OCI-M1 (cell line): ENCODE measurements at regions not wholly inside any gene's neighbourhood (a gene's known extent, or its start where the extent isn't known, plus 50 kb on each side); places are given as distances from the start of the nearest gene placed in this dataset.
"Not testable (repeated sequence)": the region's sequence is repeated elsewhere in the genome, so short reads cannot be mapped to it uniquely, and the experiment has no call there.

Source experiments
- DNase-seq: peaks from one replicate; lab custom pipeline; 2025; lab: John Stamatoyannopoulos, UW

- no peak for DNase-seq
These were observed 152.2 kb upstream of the OR4E1 start for GRCh38 chr14:21825845-21826244.

- DNase-seq: peak; percentile 61
These were observed 151.6 kb upstream of the OR4E1 start for GRCh38 chr14:21825149-21825743.

- no peak for DNase-seq
These were observed 148.5 kb upstream of the OR4E1 start for GRCh38 chr14:21822109-21822508.

GRCh38 chr14:21820631-21821030 lies 147.0 kb upstream of the OR4E1 start:
- DNase-seq: no peak

- not testable (repeated sequence) for DNase-seq
These were observed 146.3 kb upstream of the OR4E1 start for GRCh38 chr14:21819891-21820290.

GRCh38 chr14:21817010-21817409 lies 143.4 kb upstream of the OR4E1 start:
- not testable (repeated sequence) for DNase-seq

- DNase-seq: no peak
These were observed 134.4 kb upstream of the OR4E1 start for GRCh38 chr14:21807975-21808374.

GRCh38 chr14:21804981-21805380 lies 131.4 kb upstream of the OR4E1 start:
- no peak for DNase-seq

- DNase-seq: no peak
These were observed 128.8 kb upstream of the OR4E1 start for GRCh38 chr14:21802441-21802840.

GRCh38 chr14:21796916-21797315 lies 123.3 kb upstream of the OR4E1 start:
- DNase-seq: no peak

- DNase-seq: no peak
These were observed 121.8 kb upstream of the OR4E1 start for GRCh38 chr14:21795456-21795855.

GRCh38 chr14:21791749-21792148 lies 118.1 kb upstream of the OR4E1 start:
- no peak for DNase-seq

- DNase-seq: not testable (repeated sequence)
These were observed 115.1 kb upstream of the OR4E1 start for GRCh38 chr14:21788687-21789086.

- DNase-seq: not testable (repeated sequence)
These were observed 113.6 kb upstream of the OR4E1 start for GRCh38 chr14:21787242-21787641.

GRCh38 chr14:21781543-21781942 lies 107.9 kb upstream of the OR4E1 start:
- DNase-seq: no peak

- no peak for DNase-seq
These were observed 106.9 kb upstream of the OR4E1 start for GRCh38 chr14:21780429-21781084.

- no peak for DNase-seq
These were observed 98.1 kb upstream of the OR4E1 start for GRCh38 chr14:21771671-21772070.

GRCh38 chr14:21768875-21769257 lies 95.2 kb upstream of the OR4E1 start:
- no peak for DNase-seq

- peak; percentile 60 for DNase-seq
These were observed 94.7 kb upstream of the OR4E1 start for GRCh38 chr14:21768116-21768874.

GRCh38 chr14:21760360-21760759 lies 86.7 kb upstream of the OR4E1 start:
- not testable (repeated sequence) for DNase-seq

- no peak for DNase-seq
These were observed 75.8 kb upstream of the OR4E1 start for GRCh38 chr14:21749306-21749868.

GRCh38 chr14:21748869-21749303 lies 75.3 kb upstream of the OR4E1 start:
- DNase-seq: peak; percentile 74
